GM12864 (cell line): ENCODE measurements at regions not wholly inside any gene's neighbourhood (a gene's known extent, or its start where the extent isn't known, plus 50 kb on each side); places are given as distances from the start of the nearest gene placed in this dataset.

Experiments
- DNase-seq: peaks from one replicate; pipeline ENCODE4 v3.0.0-alpha.2; 2011; ENCODE audit warnings: low read depth
- H3K4me3 ChIP-seq: 2 replicates; pipeline ENCODE4 v1.5.1; 2011; ENCODE audit warnings: mild to moderate bottlenecking, low read depth, low read length, control low read depth
- TF ChIP-seq, protein P1 (sequence below): IDR thresholded peaks from 2 replicates; pipeline ENCODE4 v1.5.1; 2011; ENCODE audit warnings: low read depth, mild to moderate bottlenecking, moderate library complexity, low read length, control low read depth, inconsistent platforms; ENCODE audit errors: missing control alignments

DNA sequence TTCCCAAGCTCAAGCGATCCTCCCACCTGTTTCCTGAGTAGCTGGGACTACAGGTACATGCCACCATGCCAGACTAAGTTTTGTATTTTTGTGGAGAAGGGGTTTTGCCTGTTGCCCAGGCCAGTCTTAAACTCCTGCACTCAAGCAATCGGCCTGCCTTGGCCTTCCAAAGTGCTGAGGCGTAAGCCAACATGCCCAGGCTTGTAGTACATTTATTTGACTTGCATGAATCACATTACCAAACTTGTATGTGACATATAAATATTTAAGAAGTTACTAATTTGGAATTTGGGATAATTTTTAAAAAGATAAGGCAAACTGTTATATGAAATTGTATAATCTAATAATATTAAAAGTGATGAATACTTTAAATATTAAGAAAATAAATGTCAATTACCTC is 157.6 kb downstream of the MCHR2 start:
- no peak for DNase-seq
- H3K4me3 ChIP-seq, result no peak overlapping the region
- TF ChIP-seq, protein P1, sequence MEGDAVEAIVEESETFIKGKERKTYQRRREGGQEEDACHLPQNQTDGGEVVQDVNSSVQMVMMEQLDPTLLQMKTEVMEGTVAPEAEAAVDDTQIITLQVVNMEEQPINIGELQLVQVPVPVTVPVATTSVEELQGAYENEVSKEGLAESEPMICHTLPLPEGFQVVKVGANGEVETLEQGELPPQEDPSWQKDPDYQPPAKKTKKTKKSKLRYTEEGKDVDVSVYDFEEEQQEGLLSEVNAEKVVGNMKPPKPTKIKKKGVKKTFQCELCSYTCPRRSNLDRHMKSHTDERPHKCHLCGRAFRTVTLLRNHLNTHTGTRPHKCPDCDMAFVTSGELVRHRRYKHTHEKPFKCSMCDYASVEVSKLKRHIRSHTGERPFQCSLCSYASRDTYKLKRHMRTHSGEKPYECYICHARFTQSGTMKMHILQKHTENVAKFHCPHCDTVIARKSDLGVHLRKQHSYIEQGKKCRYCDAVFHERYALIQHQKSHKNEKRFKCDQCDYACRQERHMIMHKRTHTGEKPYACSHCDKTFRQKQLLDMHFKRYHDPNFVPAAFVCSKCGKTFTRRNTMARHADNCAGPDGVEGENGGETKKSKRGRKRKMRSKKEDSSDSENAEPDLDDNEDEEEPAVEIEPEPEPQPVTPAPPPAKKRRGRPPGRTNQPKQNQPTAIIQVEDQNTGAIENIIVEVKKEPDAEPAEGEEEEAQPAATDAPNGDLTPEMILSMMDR, result no peak

DNA sequence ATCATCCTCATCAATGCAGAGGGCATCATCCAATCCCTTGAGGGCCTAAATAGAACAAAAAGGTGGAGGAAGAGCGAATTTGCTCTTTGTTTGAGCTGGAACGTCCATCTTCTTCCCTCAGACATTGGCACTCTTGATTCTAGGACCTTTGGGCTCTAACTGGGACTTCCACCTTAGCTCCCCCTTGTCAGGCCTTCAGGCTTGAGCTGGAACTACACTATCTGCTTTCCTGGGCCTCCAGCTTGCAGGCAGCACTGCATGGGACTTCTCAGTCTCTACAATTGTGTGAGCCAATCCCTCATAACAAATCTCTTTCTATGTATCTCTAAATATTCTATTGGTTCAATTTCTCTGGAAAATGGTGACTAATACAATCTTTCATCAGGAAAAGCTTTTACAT is 155.4 kb downstream of the MCHR2 start:
- TF ChIP-seq, protein P1, result no peak
- no peak for DNase-seq

DNA sequence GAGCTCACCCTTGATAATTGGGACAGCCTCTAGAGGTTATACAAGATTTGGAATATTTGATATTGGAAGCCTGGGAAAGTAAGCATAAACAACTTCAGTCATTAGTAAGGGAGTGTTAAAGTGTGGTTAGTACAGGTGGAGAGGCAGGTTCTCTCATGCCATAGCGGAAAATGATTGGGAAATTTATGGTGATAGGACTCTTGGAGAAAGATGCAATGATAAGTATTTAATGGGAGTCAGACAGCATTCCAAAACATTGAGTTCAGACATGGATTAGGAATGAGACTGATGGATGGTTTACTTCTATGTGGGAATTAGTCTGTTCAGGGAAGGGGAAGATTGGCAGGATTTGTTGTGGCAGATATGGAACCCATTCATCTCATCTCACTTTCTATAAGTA is 152.7 kb downstream of the MCHR2 start:
- TF ChIP-seq, protein P1, result no peak
- H3K4me3 ChIP-seq, result no peak overlapping the region
- DNase-seq, result no peak

More for the DNA sequence above, 155.4 kb downstream of the MCHR2 start:
- H3K4me3 ChIP-seq, result no peak overlapping the region

DNA sequence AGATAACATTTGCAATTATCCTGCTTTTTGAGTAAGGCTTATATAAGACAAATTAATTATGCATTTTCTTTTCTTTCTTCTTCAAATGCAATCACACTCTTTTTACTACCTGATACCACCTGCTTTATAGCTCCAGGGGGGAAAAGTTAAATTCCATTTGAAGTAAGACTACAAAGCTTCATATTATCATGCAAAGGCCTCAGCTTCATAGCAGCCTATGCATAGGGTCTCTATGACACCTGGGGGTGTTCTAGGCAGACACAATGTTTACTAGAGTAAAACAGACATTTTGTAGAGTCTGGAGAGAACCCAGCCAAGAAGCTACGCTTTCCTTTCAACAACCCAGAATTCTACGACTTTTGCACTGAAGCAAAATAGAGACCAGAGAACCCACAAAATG is 148.0 kb downstream of the MCHR2 start:
- DNase-seq, result no peak
- TF ChIP-seq, protein P1, result no peak
- H3K4me3 ChIP-seq, result no peak overlapping the region

DNA sequence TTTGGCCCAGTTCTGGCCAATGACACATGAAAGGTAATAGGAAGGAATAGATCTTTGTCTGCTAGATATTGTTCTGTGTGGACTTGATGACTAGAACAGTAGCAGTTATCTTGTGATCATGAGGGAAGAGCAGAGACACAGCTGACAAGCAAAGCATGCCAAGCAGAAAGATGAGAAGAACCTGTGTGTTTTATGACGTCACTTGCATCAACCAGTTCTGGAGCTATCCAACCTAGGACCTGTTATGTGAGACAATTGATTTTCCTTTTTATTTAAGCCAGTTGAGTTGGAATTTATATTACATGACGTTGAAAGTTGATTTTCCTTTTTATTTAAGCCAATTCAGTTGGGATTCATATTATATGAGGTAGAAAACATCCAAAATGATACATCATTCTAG is 143.2 kb downstream of the MCHR2 start:
- TF ChIP-seq, protein P1, result no peak
- H3K4me3 ChIP-seq, result no peak overlapping the region
- DNase-seq, result no peak

DNA sequence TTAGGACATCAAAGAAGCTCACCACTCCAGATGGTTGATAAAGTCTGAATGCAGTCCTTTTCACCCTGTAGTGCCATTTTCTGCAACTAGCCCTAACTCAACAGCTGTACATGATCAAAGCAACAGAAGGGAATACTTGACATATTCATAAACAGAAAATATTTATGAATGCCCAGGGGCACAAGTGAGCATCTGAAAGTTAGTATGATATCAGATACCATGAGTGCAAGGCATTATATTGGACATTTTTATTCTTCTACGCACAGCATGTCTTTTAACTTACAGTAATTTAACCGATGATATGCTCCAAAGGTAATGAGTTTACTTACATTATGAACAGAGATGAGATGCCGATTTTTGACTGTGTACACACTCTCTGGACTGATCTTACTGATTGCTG is 142.0 kb downstream of the MCHR2 start:
- no peak overlapping the region for H3K4me3 ChIP-seq
- DNase-seq, result no peak
- TF ChIP-seq, protein P1, result no peak

DNA sequence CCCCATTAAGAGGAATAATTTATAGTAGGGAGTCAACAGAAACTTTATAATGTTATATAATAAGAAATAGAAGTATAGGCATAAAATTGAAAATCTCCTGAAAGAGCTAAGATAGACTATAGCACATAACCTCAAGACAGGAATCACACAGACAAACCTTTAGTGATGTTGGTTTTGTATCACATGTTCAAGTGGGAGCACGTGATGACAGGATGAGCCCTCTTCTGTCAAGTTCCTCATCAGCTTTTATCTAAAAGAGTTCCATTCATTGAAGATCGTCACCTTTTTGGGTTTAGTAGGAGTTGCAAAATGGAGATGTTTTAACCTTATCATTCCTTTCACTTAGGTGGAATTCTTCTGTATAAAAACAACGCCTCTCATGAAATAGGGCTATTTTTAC is 127.0 kb downstream of the MCHR2 start:
- TF ChIP-seq, protein P1, result no peak
- DNase-seq, result no peak

More for the DNA sequence above, 127.0 kb downstream of the MCHR2 start:
- no peak overlapping the region for H3K4me3 ChIP-seq
